ENCODE measurements at regions not wholly inside any gene's neighbourhood (a gene's known extent, or its start where the extent isn't known, plus 50 kb on each side); places are given as distances from the start of the nearest gene placed in this dataset.

GRCh38 chr16:50979806-50980620 lies 171.1 kb downstream of the SALL1 start:
- DNase-seq (ENCODE audit: low read depth) (no peak), FAIRE-seq (no peak)
- Histone ChIP-seq H2AFZ (ENCODE audit: low read depth, low read length) (no peak overlapping the region), H3K4me1 (ENCODE audit: insufficient read depth, low read length) (no peaks in the 10 kb centered on the region), H3K36me3 (ENCODE audit: insufficient read depth, low read length) (no peaks in the 10 kb centered on the region), H3K4me3 (ENCODE audit: insufficient read depth, low read depth, low read length) (no peak overlapping the region), H3K27me3 (ENCODE audit: insufficient read depth, low read length) (no peaks in the 10 kb centered on the region), H3K27ac (ENCODE audit: low read depth, low read length) (no peak overlapping the region), H3K4me2 (ENCODE audit: low read length) (no peak overlapping the region), H4K20me1 (ENCODE audit: insufficient read depth, low read length) (no peaks in the 10 kb centered on the region), H3K9ac (ENCODE audit: low read length) (no peak overlapping the region), H3K79me2 (ENCODE audit: insufficient read depth, low read length) (no peaks in the 10 kb centered on the region), H3K9me3 (ENCODE audit: insufficient read depth, low read depth, low read length) (no peaks in the 10 kb centered on the region)
- Mint-ChIP-seq H3K4me1 (ENCODE audit: low read depth, unreplicated experiment) (no peaks in the 10 kb centered on the region), H3K27me3 (ENCODE audit: low read depth, unreplicated experiment) (peaks cover 34% of the 10 kb centered on the region), H3K9me3 (ENCODE audit: unreplicated experiment) (peaks cover 3% of the 10 kb centered on the region), H3K36me3 (ENCODE audit: low read depth, unreplicated experiment) (no peaks in the 10 kb centered on the region), H3K27ac (ENCODE audit: unreplicated experiment) (no peak overlapping the region), H3K4me3 (ENCODE audit: unreplicated experiment) (no peak overlapping the region)
- TF ChIP-seq EZH2 (IDR thresholded peaks at IDR 0.05; ENCODE audit: insufficient read depth, low read length), result no peak
- TF ChIP-seq, protein P1, sequence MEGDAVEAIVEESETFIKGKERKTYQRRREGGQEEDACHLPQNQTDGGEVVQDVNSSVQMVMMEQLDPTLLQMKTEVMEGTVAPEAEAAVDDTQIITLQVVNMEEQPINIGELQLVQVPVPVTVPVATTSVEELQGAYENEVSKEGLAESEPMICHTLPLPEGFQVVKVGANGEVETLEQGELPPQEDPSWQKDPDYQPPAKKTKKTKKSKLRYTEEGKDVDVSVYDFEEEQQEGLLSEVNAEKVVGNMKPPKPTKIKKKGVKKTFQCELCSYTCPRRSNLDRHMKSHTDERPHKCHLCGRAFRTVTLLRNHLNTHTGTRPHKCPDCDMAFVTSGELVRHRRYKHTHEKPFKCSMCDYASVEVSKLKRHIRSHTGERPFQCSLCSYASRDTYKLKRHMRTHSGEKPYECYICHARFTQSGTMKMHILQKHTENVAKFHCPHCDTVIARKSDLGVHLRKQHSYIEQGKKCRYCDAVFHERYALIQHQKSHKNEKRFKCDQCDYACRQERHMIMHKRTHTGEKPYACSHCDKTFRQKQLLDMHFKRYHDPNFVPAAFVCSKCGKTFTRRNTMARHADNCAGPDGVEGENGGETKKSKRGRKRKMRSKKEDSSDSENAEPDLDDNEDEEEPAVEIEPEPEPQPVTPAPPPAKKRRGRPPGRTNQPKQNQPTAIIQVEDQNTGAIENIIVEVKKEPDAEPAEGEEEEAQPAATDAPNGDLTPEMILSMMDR (IDR thresholded peaks at IDR 0.05; ENCODE audit: insufficient read depth, low read depth, low read length), result no peak

DNA sequence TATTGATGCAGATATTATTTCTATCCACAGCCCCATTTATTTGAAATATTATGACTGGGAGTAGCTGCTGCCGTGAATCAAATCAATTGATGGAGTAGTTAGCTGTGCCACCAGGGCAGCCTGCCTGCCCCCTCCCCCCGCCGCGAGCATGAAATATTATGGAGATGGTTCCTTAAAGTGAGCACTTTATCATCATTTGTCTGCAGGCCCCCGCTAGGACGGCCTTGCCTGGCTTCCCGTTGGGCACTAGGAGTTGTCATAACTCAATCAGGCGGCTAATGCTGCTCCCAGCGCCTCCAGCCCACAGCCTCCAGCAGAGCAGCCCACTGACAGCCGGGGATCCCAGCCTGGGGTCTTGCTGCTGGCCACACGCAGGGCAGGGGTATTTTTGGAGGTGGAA lies 173.9 kb downstream of the SALL1 start:
- Mint-ChIP-seq H3K27me3 (ENCODE audit: low read depth, unreplicated experiment) (peaks cover 39% of the 10 kb centered on the region), H3K36me3 (ENCODE audit: low read depth, unreplicated experiment) (no peaks in the 10 kb centered on the region), H3K4me1 (ENCODE audit: low read depth, unreplicated experiment) (peaks cover 4% of the 10 kb centered on the region), H3K27ac (ENCODE audit: unreplicated experiment) (no peak overlapping the region), H3K9me3 (ENCODE audit: unreplicated experiment) (no peaks in the 10 kb centered on the region), H3K4me3 (ENCODE audit: unreplicated experiment) (no peak overlapping the region)
- Histone ChIP-seq H4K20me1 (ENCODE audit: insufficient read depth, low read length) (no peaks in the 10 kb centered on the region), H3K79me2 (ENCODE audit: insufficient read depth, low read length) (no peaks in the 10 kb centered on the region), H3K9ac (ENCODE audit: low read length) (no peak overlapping the region), H3K36me3 (ENCODE audit: insufficient read depth, low read length) (no peaks in the 10 kb centered on the region), H3K4me3 (ENCODE audit: insufficient read depth, low read depth, low read length) (no peak overlapping the region), H3K9me3 (ENCODE audit: insufficient read depth, low read depth, low read length) (no peaks in the 10 kb centered on the region), H3K4me2 (ENCODE audit: low read length) (no peak overlapping the region), H3K4me1 (ENCODE audit: insufficient read depth, low read length) (no peaks in the 10 kb centered on the region), H3K27ac (ENCODE audit: low read depth, low read length) (no peak overlapping the region), H2AFZ (ENCODE audit: low read depth, low read length) (no peak overlapping the region), H3K27me3 (ENCODE audit: insufficient read depth, low read length) (no peaks in the 10 kb centered on the region)
- FAIRE-seq, result no peak
- TF ChIP-seq, protein P1 (IDR thresholded peaks at IDR 0.05; ENCODE audit: insufficient read depth, low read depth, low read length), result no peak
- TF ChIP-seq EZH2 (IDR thresholded peaks at IDR 0.05; ENCODE audit: insufficient read depth, low read length), result no peak
- no peak for DNase-seq (ENCODE audit: low read depth)

- Mint-ChIP-seq H3K27me3 (ENCODE audit: low read depth, unreplicated experiment) (peaks cover 36% of the 10 kb centered on the region), H3K27ac (ENCODE audit: unreplicated experiment) (no peak overlapping the region), H3K4me1 (ENCODE audit: low read depth, unreplicated experiment) (peaks cover 4% of the 10 kb centered on the region), H3K9me3 (ENCODE audit: unreplicated experiment) (peaks cover 2% of the 10 kb centered on the region), H3K4me3 (ENCODE audit: unreplicated experiment) (no peak overlapping the region), H3K36me3 (ENCODE audit: low read depth, unreplicated experiment) (no peaks in the 10 kb centered on the region)
- no peak for FAIRE-seq
- DNase-seq (ENCODE audit: low read depth), result no peak
- H3K4me2 ChIP-seq (ENCODE audit: low read length), result no peak overlapping the region
- H3K27me3 ChIP-seq (ENCODE audit: insufficient read depth, low read length), result no peaks in the 10 kb centered on the region
- H3K79me2 ChIP-seq (ENCODE audit: insufficient read depth, low read length), result no peaks in the 10 kb centered on the region
- H2AFZ ChIP-seq (ENCODE audit: low read depth, low read length), result no peak overlapping the region
- H3K9me3 ChIP-seq (ENCODE audit: insufficient read depth, low read depth, low read length), result no peaks in the 10 kb centered on the region
- no peaks in the 10 kb centered on the region for H4K20me1 ChIP-seq (ENCODE audit: insufficient read depth, low read length)
- H3K4me1 ChIP-seq (ENCODE audit: insufficient read depth, low read length), result no peaks in the 10 kb centered on the region
- TF ChIP-seq, protein P1 (IDR thresholded peaks at IDR 0.05; ENCODE audit: insufficient read depth, low read depth, low read length), result no peak
- no peak for TF ChIP-seq EZH2 (IDR thresholded peaks at IDR 0.05; ENCODE audit: insufficient read depth, low read length)
- no peak overlapping the region for H3K4me3 ChIP-seq (ENCODE audit: insufficient read depth, low read depth, low read length)
- no peak overlapping the region for H3K9ac ChIP-seq (ENCODE audit: low read length)
- H3K27ac ChIP-seq (ENCODE audit: low read depth, low read length), result no peak overlapping the region
- no peaks in the 10 kb centered on the region for H3K36me3 ChIP-seq (ENCODE audit: insufficient read depth, low read length)
These were observed 176.5 kb downstream of the SALL1 start for GRCh38 chr16:50974438-50975036.
